ES-I3 (cell line): ENCODE measurements at regions not wholly inside any gene's neighbourhood (a gene's known extent, or its start where the extent isn't known, plus 50 kb on each side); places are given as distances from the start of the nearest gene placed in this dataset.

ENCODE experiments used
- H3K36me3 ChIP-seq: 2 replicates; pipeline ENCODE4 v1.6.1; 2013; ENCODE audit warnings: mild to moderate bottlenecking, low read length, control low read depth, moderate library complexity; ENCODE audit not compliant: insufficient read depth
- H3K4me1 ChIP-seq: 2 replicates; pipeline ENCODE4 v1.6.1; 2013; ENCODE audit warnings: mild to moderate bottlenecking, control low read depth, low read length; ENCODE audit not compliant: insufficient read depth
- H3K9ac ChIP-seq: 2 replicates; pipeline ENCODE4 v1.6.1; 2013; ENCODE audit warnings: low read depth, mild to moderate bottlenecking, low read length, moderate library complexity
- H3K9me3 ChIP-seq: 2 replicates; pipeline ENCODE4 v1.6.1; 2013; ENCODE audit warnings: mild to moderate bottlenecking, low read length, moderate library complexity; ENCODE audit not compliant: control insufficient read depth, insufficient read depth

- H3K36me3 ChIP-seq = no peaks in the 10 kb centered on the region
- H3K9me3 ChIP-seq = no peaks in the 10 kb centered on the region
- H3K9ac ChIP-seq = no peak overlapping the region
- no peaks in the 10 kb centered on the region for H3K4me1 ChIP-seq
Measured at GRCh38 chr5:4704951-4705350, 435.2 kb upstream of the ADAMTS16 start.

GRCh38 chr5:4716781-4717180 lies 423.3 kb upstream of the ADAMTS16 start:
- no peak overlapping the region for H3K9ac ChIP-seq
- H3K4me1 ChIP-seq = no peaks in the 10 kb centered on the region
- no peaks in the 10 kb centered on the region for H3K9me3 ChIP-seq
- no peaks in the 10 kb centered on the region for H3K36me3 ChIP-seq

- no peak overlapping the region for H3K9ac ChIP-seq
- no peaks in the 10 kb centered on the region for H3K9me3 ChIP-seq
- no peaks in the 10 kb centered on the region for H3K36me3 ChIP-seq
Measured at GRCh38 chr5:4717446-4717845, 422.7 kb upstream of the ADAMTS16 start.

GRCh38 chr5:4720831-4721230 lies 419.3 kb upstream of the ADAMTS16 start:
- Histone ChIP-seq H3K36me3 (no peaks in the 10 kb centered on the region), H3K9ac (no peak overlapping the region), H3K4me1 (no peaks in the 10 kb centered on the region), H3K9me3 (no peaks in the 10 kb centered on the region)

More at GRCh38 chr5:4717446-4717845, 422.7 kb upstream of the ADAMTS16 start:
- no peaks in the 10 kb centered on the region for H3K4me1 ChIP-seq

GRCh38 chr5:4722886-4723285 lies 417.2 kb upstream of the ADAMTS16 start:
- Histone ChIP-seq H3K4me1 (no peaks in the 10 kb centered on the region), H3K9ac (no peak overlapping the region), H3K9me3 (no peaks in the 10 kb centered on the region), H3K36me3 (no peaks in the 10 kb centered on the region)

- H3K4me1 ChIP-seq = no peaks in the 10 kb centered on the region
- no peaks in the 10 kb centered on the region for H3K36me3 ChIP-seq
- no peak overlapping the region for H3K9ac ChIP-seq
Measured at GRCh38 chr5:4725594-4725993, 414.5 kb upstream of the ADAMTS16 start.

GRCh38 chr5:4730279-4730678 lies 409.9 kb upstream of the ADAMTS16 start:
- H3K4me1 ChIP-seq = no peaks in the 10 kb centered on the region
- H3K9me3 ChIP-seq = no peaks in the 10 kb centered on the region
- no peaks in the 10 kb centered on the region for H3K36me3 ChIP-seq
- H3K9ac ChIP-seq = no peak overlapping the region

More at GRCh38 chr5:4725594-4725993, 414.5 kb upstream of the ADAMTS16 start:
- no peaks in the 10 kb centered on the region for H3K9me3 ChIP-seq

DNA sequence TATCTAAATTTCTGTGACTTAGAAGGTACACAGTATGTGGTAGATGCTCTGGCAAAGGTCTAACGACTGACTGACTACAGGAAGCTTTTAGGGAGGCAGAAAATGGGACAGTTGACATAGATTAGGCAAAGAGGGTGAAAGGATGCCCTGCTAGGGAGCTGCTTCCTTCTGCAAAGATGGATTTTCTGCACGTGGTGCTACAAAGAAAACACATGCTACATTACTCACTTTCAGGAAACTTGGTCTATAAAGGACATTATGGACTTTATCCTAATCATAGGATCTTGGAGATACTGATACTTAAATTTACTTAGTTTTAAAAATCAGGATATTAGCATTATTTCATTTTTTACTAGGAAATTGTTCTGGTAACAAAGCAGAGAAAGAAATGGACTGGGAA lies 405.8 kb upstream of the ADAMTS16 start:
- Histone ChIP-seq H3K9me3 (no peaks in the 10 kb centered on the region), H3K36me3 (no peaks in the 10 kb centered on the region), H3K4me1 (no peaks in the 10 kb centered on the region), H3K9ac (no peak overlapping the region)

DNA sequence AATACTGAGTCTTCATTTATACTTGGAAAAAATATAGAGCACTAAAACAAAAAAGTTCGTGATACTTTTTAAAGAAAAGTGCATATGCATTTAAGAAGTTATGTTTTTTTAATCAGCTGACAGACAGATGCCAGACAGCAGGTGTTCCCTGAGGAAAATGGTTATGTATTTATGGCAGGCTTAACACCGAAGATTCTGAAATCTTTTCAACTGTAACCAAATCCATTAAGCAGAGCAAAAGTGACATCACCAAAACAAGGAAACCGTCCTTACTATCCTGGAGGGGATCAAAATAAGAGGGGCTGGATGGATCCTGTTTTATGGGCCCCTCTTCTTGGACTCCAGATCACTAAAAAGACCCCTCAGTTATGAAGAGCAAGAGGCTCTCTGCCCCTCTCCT lies 404.9 kb upstream of the ADAMTS16 start:
- no peak overlapping the region for H3K9ac ChIP-seq
- no peaks in the 10 kb centered on the region for H3K36me3 ChIP-seq
- H3K9me3 ChIP-seq = no peaks in the 10 kb centered on the region
- H3K4me1 ChIP-seq = no peaks in the 10 kb centered on the region

- H3K9ac ChIP-seq = no peak overlapping the region
- H3K36me3 ChIP-seq = no peaks in the 10 kb centered on the region
- no peaks in the 10 kb centered on the region for H3K9me3 ChIP-seq
- no peaks in the 10 kb centered on the region for H3K4me1 ChIP-seq
Measured at GRCh38 chr5:4737868-4738267, 402.3 kb upstream of the ADAMTS16 start.

GRCh38 chr5:4738298-4738697 lies 401.8 kb upstream of the ADAMTS16 start:
- Histone ChIP-seq H3K36me3 (no peaks in the 10 kb centered on the region), H3K9me3 (no peaks in the 10 kb centered on the region), H3K9ac (no peak overlapping the region), H3K4me1 (no peaks in the 10 kb centered on the region)

GRCh38 chr5:4740156-4740555 lies 400.0 kb upstream of the ADAMTS16 start:
- H3K36me3 ChIP-seq = no peaks in the 10 kb centered on the region
- no peaks in the 10 kb centered on the region for H3K4me1 ChIP-seq
- H3K9ac ChIP-seq = no peak overlapping the region
- H3K9me3 ChIP-seq = no peaks in the 10 kb centered on the region

DNA sequence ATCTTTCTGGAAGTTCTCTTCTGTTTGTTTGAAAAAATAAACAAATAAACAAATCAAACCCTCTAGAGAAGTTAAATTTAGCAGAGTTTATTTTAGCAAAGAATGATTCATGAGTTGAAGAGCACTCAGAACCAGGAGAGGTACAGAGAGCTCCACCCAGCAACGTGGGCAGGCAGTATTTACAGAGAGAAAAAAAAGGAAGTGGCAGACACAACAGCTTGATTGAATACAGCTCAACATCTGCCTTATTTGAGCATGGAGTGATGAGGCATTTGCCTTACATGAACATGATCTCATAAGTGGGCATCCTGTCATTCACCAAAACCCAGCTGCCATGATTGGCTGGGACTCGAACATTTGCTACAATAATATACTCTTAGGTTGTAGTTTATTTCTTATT lies 381.6 kb upstream of the ADAMTS16 start:
- Histone ChIP-seq H3K9ac (no peak overlapping the region), H3K36me3 (no peaks in the 10 kb centered on the region), H3K4me1 (no peaks in the 10 kb centered on the region), H3K9me3 (no peaks in the 10 kb centered on the region)

GRCh38 chr5:4758996-4759395 lies 381.1 kb upstream of the ADAMTS16 start:
- Histone ChIP-seq H3K4me1 (no peaks in the 10 kb centered on the region), H3K9ac (no peak overlapping the region), H3K9me3 (no peaks in the 10 kb centered on the region), H3K36me3 (no peaks in the 10 kb centered on the region)

GRCh38 chr5:4762316-4762715 lies 377.8 kb upstream of the ADAMTS16 start:
- H3K4me1 ChIP-seq = no peaks in the 10 kb centered on the region
- H3K9me3 ChIP-seq = no peaks in the 10 kb centered on the region; the same call in 1 of the 2 replicates
- H3K36me3 ChIP-seq = no peaks in the 10 kb centered on the region
- no peak overlapping the region for H3K9ac ChIP-seq

DNA sequence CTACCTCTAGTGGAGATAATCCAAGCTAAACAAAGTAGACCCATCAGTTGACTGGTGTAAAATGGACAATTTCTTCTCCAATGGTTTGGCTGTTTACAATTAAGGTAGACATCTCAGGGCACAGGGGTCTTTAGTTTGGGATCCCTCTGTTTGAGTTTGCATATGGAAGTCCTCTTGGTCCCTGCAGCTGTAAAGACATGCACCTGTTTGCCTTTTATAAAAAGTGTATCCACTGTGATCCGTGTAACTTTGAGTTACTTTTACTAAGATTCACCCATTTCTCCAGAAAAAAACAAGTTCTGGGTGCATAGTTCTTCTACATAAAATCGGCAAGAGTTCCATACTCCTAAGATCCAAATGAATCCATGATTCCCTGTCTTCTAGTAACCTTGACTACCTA lies 374.7 kb upstream of the ADAMTS16 start:
- no peak overlapping the region for H3K9ac ChIP-seq
- no peaks in the 10 kb centered on the region for H3K36me3 ChIP-seq
- no peaks in the 10 kb centered on the region; the same call in 1 of the 2 replicates for H3K9me3 ChIP-seq
- H3K4me1 ChIP-seq = no peaks in the 10 kb centered on the region
